ENCODE measurements at regions not wholly inside any gene's neighbourhood (a gene's known extent, or its start where the extent isn't known, plus 50 kb on each side); places are given as distances from the start of the nearest gene placed in this dataset.
A peak's percentile ranks its signal among the peaks of the same experiment; 100 is the strongest.

DNA sequence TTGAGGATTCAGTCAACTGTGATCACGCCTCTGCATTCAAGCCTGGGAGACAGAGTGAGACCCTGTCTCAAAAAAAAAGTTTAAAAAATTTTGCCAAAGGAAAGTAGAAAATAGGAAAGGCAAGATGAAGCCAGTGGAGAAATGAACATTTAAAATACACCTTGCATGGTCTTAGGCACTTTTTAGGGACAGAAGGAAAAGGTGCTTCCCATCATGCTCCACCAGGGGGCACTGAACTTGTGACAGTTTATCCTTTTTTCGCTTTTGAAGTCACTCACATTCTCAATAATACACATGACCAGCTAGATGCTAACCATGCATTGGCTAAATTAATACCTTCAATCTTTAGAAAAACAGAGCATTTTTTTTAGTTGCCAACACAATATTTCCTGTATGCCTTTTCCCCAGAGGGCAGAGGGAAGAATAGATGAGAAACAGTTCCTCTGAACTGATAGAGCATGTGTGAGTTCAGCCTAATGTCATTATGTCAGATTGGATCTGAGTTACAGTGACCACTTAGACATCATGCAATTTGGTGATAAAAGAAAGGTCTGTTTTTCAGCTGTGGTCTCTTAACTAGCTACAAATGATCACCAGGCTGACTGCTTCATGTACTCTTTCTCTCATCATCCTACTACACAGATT is 221.8 kb upstream of the SSTR1 start:
- TF ChIP-seq CTCF (IDR thresholded peaks at IDR 0.05) = peak; percentile 50
- no peak overlapping the region for H3K27ac ChIP-seq
- no peak for DNase-seq
- H3K4me3 ChIP-seq = no peak overlapping the region
- WGBS, 3 donors = 53 to 64% (median 59%) methylated on average over 2 of the region's 2 CpGs
- no peaks in the 10 kb centered on the region for H3K27me3 ChIP-seq (ENCODE audit: insufficient read depth in 3 of 3, low read length in 2 of 3)
- H3K9me3 ChIP-seq = no peaks in the 10 kb centered on the region
- no peaks in the 10 kb centered on the region for H3K36me3 ChIP-seq (ENCODE audit: insufficient read depth in 1 of 2, low read depth in 1 of 2)
- H3K4me1 ChIP-seq = no peaks in the 10 kb centered on the region
- ATAC-seq = no peak
- intact Hi-C loops (cut with DNase I) = no loop called here

- intact Hi-C loops (cut with DNase I) = no loop called here
- Histone ChIP-seq H3K9me3 (no peaks in the 10 kb centered on the region), H3K27me3 (ENCODE audit: insufficient read depth in 3 of 3, low read length in 2 of 3) (no peaks in the 10 kb centered on the region), H3K4me3 (no peak overlapping the region), H3K4me1 (no peaks in the 10 kb centered on the region), H3K36me3 (ENCODE audit: insufficient read depth in 1 of 2, low read depth in 1 of 2) (no peaks in the 10 kb centered on the region), H3K27ac (no peak overlapping the region)
- no peak for DNase-seq
- 95 to 96% (median 96%) methylated on average over 3 of the region's 3 CpGs for whole genome bisulfite sequencing, 3 donors
- TF ChIP-seq CTCF (IDR thresholded peaks at IDR 0.05) = no peak
- no peak for ATAC-seq
Observed at GRCh38 chr14:37988472-37988871, 219.2 kb upstream of the SSTR1 start.

DNA sequence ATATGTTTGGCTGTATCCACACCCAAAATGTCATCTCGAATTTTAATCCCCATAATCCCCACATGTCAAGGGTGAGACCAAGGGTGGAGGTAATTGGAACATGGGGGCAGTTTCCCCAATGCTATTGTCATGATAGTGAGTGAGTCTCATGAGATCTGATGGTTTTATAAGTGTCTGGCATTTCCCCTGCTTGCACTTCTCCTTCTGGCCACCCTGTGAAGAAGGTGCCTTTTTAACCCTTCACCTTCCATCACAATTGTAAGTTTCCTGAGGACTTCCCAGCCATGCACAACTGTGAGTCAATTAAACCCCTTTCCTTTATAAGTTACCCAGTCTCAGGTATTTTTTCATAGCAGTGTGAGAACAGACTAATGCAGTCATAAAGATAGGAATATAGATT is 216.7 kb upstream of the SSTR1 start:
- Histone ChIP-seq H3K27me3 (ENCODE audit: insufficient read depth in 3 of 3, low read length in 2 of 3) (no peaks in the 10 kb centered on the region), H3K27ac (no peak overlapping the region), H3K4me1 (no peaks in the 10 kb centered on the region), H3K9me3 (no peaks in the 10 kb centered on the region), H3K4me3 (no peak overlapping the region), H3K36me3 (ENCODE audit: insufficient read depth in 1 of 2, low read depth in 1 of 2) (no peaks in the 10 kb centered on the region)
- WGBS, 3 donors = 30 to 36% (median 33%) methylated on average over 1 of the region's 1 CpG
- no peak for DNase-seq
- ATAC-seq = no peak
- TF ChIP-seq CTCF (IDR thresholded peaks at IDR 0.05) = no peak
- intact Hi-C loops (cut with DNase I) = no loop called here

- Histone ChIP-seq H3K4me3 (no peak overlapping the region), H3K36me3 (ENCODE audit: insufficient read depth in 1 of 2, low read depth in 1 of 2) (no peaks in the 10 kb centered on the region), H3K27ac (no peak overlapping the region), H3K9me3 (no peaks in the 10 kb centered on the region), H3K27me3 (ENCODE audit: insufficient read depth in 3 of 3, low read length in 2 of 3) (no peaks in the 10 kb centered on the region), H3K4me1 (no peaks in the 10 kb centered on the region)
- intact Hi-C loops (cut with DNase I) = no loop called here
- no peak for ATAC-seq
- no peak for DNase-seq
- no peak for TF ChIP-seq CTCF (IDR thresholded peaks at IDR 0.05)
Observed at GRCh38 chr14:37992499-37992898, 215.2 kb upstream of the SSTR1 start.

DNA sequence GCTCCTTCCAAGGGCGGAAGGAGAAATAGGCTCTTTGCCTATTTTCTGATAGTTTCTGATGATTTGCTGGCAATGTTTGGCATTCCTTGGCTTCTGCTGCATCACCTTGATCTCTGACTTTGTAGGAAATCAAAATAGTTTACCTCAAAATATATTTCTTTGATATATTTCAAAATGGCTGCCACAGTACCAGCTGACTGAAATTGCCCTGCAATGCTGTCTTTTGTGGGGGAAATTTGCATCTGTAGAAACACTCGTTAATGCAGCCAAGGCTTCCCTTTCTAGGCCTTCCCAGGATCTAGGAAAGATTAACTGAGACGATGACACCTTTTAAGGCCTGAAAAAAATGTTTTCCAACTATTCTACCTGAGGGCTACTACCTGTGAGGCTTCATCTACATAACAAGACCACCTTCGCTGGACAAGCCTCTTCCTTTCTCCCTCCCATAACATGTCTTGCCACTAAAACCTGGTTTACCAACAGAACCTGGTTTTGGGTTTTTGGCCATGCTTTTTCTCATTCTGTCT is 212.8 kb upstream of the SSTR1 start:
- no peaks in the 10 kb centered on the region for H3K4me1 ChIP-seq
- H3K36me3 ChIP-seq (ENCODE audit: insufficient read depth in 1 of 2, low read depth in 1 of 2) = no peaks in the 10 kb centered on the region
- H3K9me3 ChIP-seq = no peaks in the 10 kb centered on the region
- WGBS, 3 donors = 76 to 88% (median 78%) methylated on average over 4 of the region's 4 CpGs
- ATAC-seq (no peak), DNase-seq (no peak)
- no peak overlapping the region for H3K4me3 ChIP-seq
- intact Hi-C loops (cut with DNase I) = no loop called here
- no peak for TF ChIP-seq CTCF (IDR thresholded peaks at IDR 0.05)
- H3K27ac ChIP-seq = no peak overlapping the region
- no peaks in the 10 kb centered on the region for H3K27me3 ChIP-seq (ENCODE audit: insufficient read depth in 3 of 3, low read length in 2 of 3)

Data from psoas muscle (tissue), 7 donors.